ENCODE measurements at regions not wholly inside any gene's neighbourhood (a gene's known extent, or its start where the extent isn't known, plus 50 kb on each side); places are given as distances from the start of the nearest gene placed in this dataset.
A peak's percentile ranks its signal among the peaks of the same experiment; 100 is the strongest.
"Not testable (repeated sequence)": the region's sequence is repeated elsewhere in the genome, so short reads cannot be mapped to it uniquely, and the experiment has no call there.

- H3K9me3 Mint-ChIP-seq, H3K27me3 Mint-ChIP-seq, H3K36me3 Mint-ChIP-seq, H3K27ac Mint-ChIP-seq, H3K4me3 Mint-ChIP-seq, DNase-seq, H3K4me1 Mint-ChIP-seq: not testable (repeated sequence)
Measured at GRCh38 chr6:168380166-168380955, 60.6 kb upstream of the SMOC2 start.

GRCh38 chr6:168380956-168381605, 59.9 kb upstream of the SMOC2 start:
- DNase-seq = no peak
- H3K27me3 Mint-ChIP-seq = no peaks in the 10 kb centered on the region
- H3K4me1 Mint-ChIP-seq = no peaks in the 10 kb centered on the region
- H3K4me3 Mint-ChIP-seq = no peak overlapping the region
- no peaks in the 10 kb centered on the region for H3K36me3 Mint-ChIP-seq
- H3K27ac Mint-ChIP-seq = peak overlapping the region; percentile 65
- peaks cover 2% of the 10 kb centered on the region for H3K9me3 Mint-ChIP-seq

GRCh38 chr6:168381726-168382458, 59.1 kb upstream of the SMOC2 start:
- H3K36me3 Mint-ChIP-seq = no peaks in the 10 kb centered on the region

GRCh38 chr6:168383062-168383854, 57.7 kb upstream of the SMOC2 start:
- Mint-ChIP-seq H3K4me3 (no peak overlapping the region), H3K27ac (no peak overlapping the region), H3K9me3 (peaks cover 2% of the 10 kb centered on the region), H3K36me3 (no peaks in the 10 kb centered on the region), H3K4me1 (no peaks in the 10 kb centered on the region), H3K27me3 (no peaks in the 10 kb centered on the region)
- DNase-seq = no peak

More at GRCh38 chr6:168381726-168382458, 59.1 kb upstream of the SMOC2 start:
- H3K4me1 Mint-ChIP-seq = no peaks in the 10 kb centered on the region
- peaks cover 2% of the 10 kb centered on the region for H3K9me3 Mint-ChIP-seq
- no peaks in the 10 kb centered on the region for H3K27me3 Mint-ChIP-seq
- no peak for DNase-seq
- no peak overlapping the region for H3K4me3 Mint-ChIP-seq
- no peak overlapping the region for H3K27ac Mint-ChIP-seq

- Mint-ChIP-seq H3K27ac (no peak overlapping the region), H3K36me3 (no peaks in the 10 kb centered on the region), H3K4me3 (no peak overlapping the region), H3K27me3 (no peaks in the 10 kb centered on the region), H3K4me1 (no peaks in the 10 kb centered on the region), H3K9me3 (peaks cover 2% of the 10 kb centered on the region)
- no peak for DNase-seq
Measured at GRCh38 chr6:168384045-168385036, 56.6 kb upstream of the SMOC2 start.

- no peak for DNase-seq
- Mint-ChIP-seq H3K4me1 (no peaks in the 10 kb centered on the region), H3K27ac (no peak overlapping the region), H3K36me3 (no peaks in the 10 kb centered on the region), H3K4me3 (no peak overlapping the region), H3K9me3 (peaks cover 2% of the 10 kb centered on the region), H3K27me3 (no peaks in the 10 kb centered on the region)
Measured at GRCh38 chr6:168385037-168385759, 55.8 kb upstream of the SMOC2 start.

GRCh38 chr6:168385858-168386735, 54.9 kb upstream of the SMOC2 start:
- H3K27me3 Mint-ChIP-seq = no peaks in the 10 kb centered on the region
- H3K27ac Mint-ChIP-seq = no peak overlapping the region
- DNase-seq = no peak
- H3K4me1 Mint-ChIP-seq = no peaks in the 10 kb centered on the region
- H3K9me3 Mint-ChIP-seq = peaks cover 2% of the 10 kb centered on the region
- no peak overlapping the region for H3K4me3 Mint-ChIP-seq
- H3K36me3 Mint-ChIP-seq = no peaks in the 10 kb centered on the region

GRCh38 chr6:168386973-168387372, 54.0 kb upstream of the SMOC2 start:
- Mint-ChIP-seq H3K27ac (no peak overlapping the region), H3K36me3 (no peaks in the 10 kb centered on the region), H3K4me1 (no peaks in the 10 kb centered on the region), H3K27me3 (peaks cover under 1% of the 10 kb centered on the region), H3K4me3 (no peak overlapping the region), H3K9me3 (peaks cover 2% of the 10 kb centered on the region)
- no peak for DNase-seq

- H3K36me3 Mint-ChIP-seq = no peaks in the 10 kb centered on the region
- no peak overlapping the region for H3K4me3 Mint-ChIP-seq
- no peaks in the 10 kb centered on the region for H3K4me1 Mint-ChIP-seq
- peaks cover 5% of the 10 kb centered on the region for H3K27me3 Mint-ChIP-seq
- no peak overlapping the region for H3K27ac Mint-ChIP-seq
- peaks cover 2% of the 10 kb centered on the region for H3K9me3 Mint-ChIP-seq
- no peak for DNase-seq
Measured at GRCh38 chr6:168387426-168387825, 53.6 kb upstream of the SMOC2 start.

GRCh38 chr6:168387911-168388310, 53.1 kb upstream of the SMOC2 start:
- Mint-ChIP-seq H3K27ac (no peak overlapping the region), H3K27me3 (peaks cover 9% of the 10 kb centered on the region), H3K9me3 (peaks cover 2% of the 10 kb centered on the region), H3K4me3 (no peak overlapping the region), H3K36me3 (no peaks in the 10 kb centered on the region), H3K4me1 (no peaks in the 10 kb centered on the region)
- DNase-seq = no peak

- Mint-ChIP-seq H3K9me3 (peaks cover under 1% of the 10 kb centered on the region), H3K4me1 (no peaks in the 10 kb centered on the region), H3K4me3 (no peak overlapping the region), H3K27me3 (peaks cover 9% of the 10 kb centered on the region), H3K36me3 (no peaks in the 10 kb centered on the region), H3K27ac (no peak overlapping the region)
- DNase-seq = no peak
Measured at GRCh38 chr6:168388641-168389633, 52.0 kb upstream of the SMOC2 start.

All from activated naive CD8-positive, alpha-beta T cell treated with anti-CD3 and anti-CD28 coated beads for 36 hours (primary cell).